GM06990 (cell line): ENCODE measurements at regions not wholly inside any gene's neighbourhood (a gene's known extent, or its start where the extent isn't known, plus 50 kb on each side); places are given as distances from the start of the nearest gene placed in this dataset.
"Not testable (repeated sequence)": the region's sequence is repeated elsewhere in the genome, so short reads cannot be mapped to it uniquely, and the experiment has no call there.

ENCODE experiments used
- DNase-seq: peaks from one replicate; pipeline ENCODE4 v3.0.0-alpha.2; 2011; ENCODE audit not compliant: insufficient read length; ENCODE audit errors: extremely low read depth
- H3K27me3 ChIP-seq: replicated peaks from 2 replicates; pipeline ENCODE4 v1.6.0; 2011; ENCODE audit warnings: low read length; ENCODE audit not compliant: control insufficient read depth, insufficient read depth
- H3K36me3 ChIP-seq: 2 replicates; pipeline ENCODE4 v1.5.1; 2011; ENCODE audit warnings: low read length; ENCODE audit not compliant: control insufficient read depth, insufficient read depth
- H3K4me3 ChIP-seq: replicated peaks from 2 replicates; pipeline ENCODE4 v1.5.1; 2011; ENCODE audit warnings: low read depth, mild to moderate bottlenecking, control low read depth, low read length
- CTCF ChIP-seq: IDR thresholded peaks from 2 replicates; pipeline ENCODE4 v1.5.1; 2011; ENCODE audit warnings: low read length, control low read depth, mild to moderate bottlenecking, inconsistent platforms; ENCODE audit not compliant: insufficient read depth, poor library complexity, severe bottlenecking

- no peak for DNase-seq
- Histone ChIP-seq H3K36me3 (no peaks in the 10 kb centered on the region), H3K4me3 (no peak overlapping the region), H3K27me3 (no peaks in the 10 kb centered on the region)
- no peak for TF ChIP-seq CTCF
These were observed 386.0 kb upstream of the ZEB2 start for GRCh38 chr2:144905956-144906355.

GRCh38 chr2:144904612-144905011 lies 384.7 kb upstream of the ZEB2 start:
- no peak for DNase-seq
- Histone ChIP-seq H3K36me3 (no peaks in the 10 kb centered on the region), H3K27me3 (no peaks in the 10 kb centered on the region), H3K4me3 (no peak overlapping the region)
- no peak for TF ChIP-seq CTCF

GRCh38 chr2:144903045-144903444 lies 383.1 kb upstream of the ZEB2 start:
- not testable (repeated sequence) for H3K27me3 ChIP-seq, H3K4me3 ChIP-seq, DNase-seq, H3K36me3 ChIP-seq

GRCh38 chr2:144901386-144901785 lies 381.5 kb upstream of the ZEB2 start:
- H3K4me3 ChIP-seq, H3K36me3 ChIP-seq, H3K27me3 ChIP-seq, DNase-seq: not testable (repeated sequence)

GRCh38 chr2:144896341-144896740 lies 376.4 kb upstream of the ZEB2 start:
- DNase-seq = no peak
- no peaks in the 10 kb centered on the region for H3K27me3 ChIP-seq
- no peak overlapping the region for H3K4me3 ChIP-seq
- no peak for TF ChIP-seq CTCF
- no peaks in the 10 kb centered on the region for H3K36me3 ChIP-seq

- DNase-seq = no peak
- Histone ChIP-seq H3K27me3 (no peaks in the 10 kb centered on the region; the same call in 1 of the 2 replicates), H3K36me3 (no peaks in the 10 kb centered on the region), H3K4me3 (no peak overlapping the region)
- no peak for TF ChIP-seq CTCF
These were observed 375.0 kb upstream of the ZEB2 start for GRCh38 chr2:144894612-144895599.
